ENCODE measurements at regions not wholly inside any gene's neighbourhood (a gene's known extent, or its start where the extent isn't known, plus 50 kb on each side); places are given as distances from the start of the nearest gene placed in this dataset.
A peak's percentile ranks its signal among the peaks of the same experiment; 100 is the strongest.

DNA sequence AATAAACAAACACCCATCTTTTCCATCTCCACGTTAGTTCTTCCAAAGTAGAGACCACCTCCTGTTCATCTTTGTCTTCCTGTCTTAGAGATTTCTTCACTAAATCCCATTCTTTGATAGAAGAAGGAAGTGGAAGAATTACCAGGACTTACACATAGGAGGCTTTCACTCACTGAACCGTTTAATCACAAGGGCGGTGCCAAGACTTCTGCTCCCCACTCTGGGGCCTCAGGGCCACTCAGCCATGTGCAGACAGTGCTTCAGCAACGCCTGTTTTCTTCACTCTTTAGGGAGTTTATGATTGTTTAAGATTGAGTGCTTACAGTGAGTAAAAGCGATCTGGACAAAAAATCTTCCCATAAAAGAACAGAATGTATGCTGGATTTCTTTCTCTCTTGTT lies 63.9 kb upstream of the SORCS3 start:
- no peak for DNase-seq

DNA sequence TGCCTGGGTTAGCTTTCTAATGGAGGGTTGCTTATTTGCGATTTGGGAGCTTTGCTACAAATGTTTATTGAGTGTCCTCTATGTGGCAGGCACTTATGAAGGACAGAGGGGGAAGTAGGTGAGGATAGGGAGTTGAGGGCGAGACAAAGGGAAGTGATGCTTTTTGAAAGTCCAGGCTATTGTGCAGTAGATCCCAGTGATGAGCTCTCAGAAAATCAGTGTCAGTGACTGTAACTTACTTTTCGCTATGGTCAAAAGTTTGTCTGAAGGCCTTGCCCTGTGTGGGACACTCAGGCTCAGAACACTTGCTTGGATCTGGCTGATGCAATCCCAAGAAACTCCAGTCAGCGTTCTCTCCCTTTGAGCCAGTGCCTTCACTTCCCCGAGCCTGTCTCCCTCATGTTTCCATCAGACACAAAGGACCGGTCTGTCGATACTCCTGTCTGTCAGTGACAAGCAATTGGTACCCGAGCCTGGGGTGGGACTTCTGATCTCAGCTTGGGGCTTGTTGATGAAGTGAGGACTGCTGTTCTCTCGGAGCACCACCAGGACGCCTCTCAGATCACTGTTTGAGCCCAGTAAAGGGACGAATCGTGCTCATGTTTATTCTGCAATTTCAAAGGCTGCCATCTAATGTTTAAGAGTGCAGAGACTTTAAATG lies 63.1 kb upstream of the SORCS3 start:
- DNase-seq, result no peak

DNA sequence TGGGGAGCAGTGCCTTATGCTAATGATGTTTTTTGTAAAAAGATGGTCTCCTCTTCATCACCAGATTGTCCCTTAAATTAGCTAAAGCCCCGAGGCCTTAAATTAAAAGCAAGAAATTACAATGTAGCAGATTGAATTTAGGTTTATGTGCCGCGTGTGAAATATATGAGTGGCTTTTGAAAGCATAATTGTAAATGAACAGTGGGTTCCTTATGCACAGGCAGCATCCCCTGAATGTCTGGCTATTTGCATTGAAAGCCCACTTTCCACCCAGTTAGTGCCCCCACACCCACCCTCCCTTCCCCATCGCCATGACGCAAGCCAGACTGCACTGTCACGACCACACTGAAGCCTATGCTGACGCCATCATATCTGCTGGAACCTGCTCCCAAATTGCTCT lies 62.4 kb upstream of the SORCS3 start:
- no peak for DNase-seq

DNA sequence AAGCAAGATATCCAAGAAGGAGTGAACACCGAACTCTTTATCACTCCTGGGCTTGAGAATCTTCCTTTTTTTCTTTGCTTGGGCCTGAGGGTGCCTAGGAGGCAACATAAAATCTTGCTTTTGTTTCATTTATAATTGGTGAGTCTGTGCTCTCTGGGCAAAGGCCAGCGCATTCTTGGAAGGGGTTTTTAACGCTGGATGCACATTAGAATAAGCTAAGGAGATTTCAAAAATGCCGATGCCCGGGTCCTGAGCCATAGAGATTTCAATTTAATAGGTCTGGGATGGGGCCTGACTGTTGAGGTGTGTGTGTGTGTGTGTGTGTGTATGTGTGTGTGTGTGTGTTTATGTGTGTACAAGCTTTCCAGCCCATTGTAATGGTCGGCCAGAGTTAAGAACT lies 62.0 kb upstream of the SORCS3 start:
- DNase-seq, result no peak

DNA sequence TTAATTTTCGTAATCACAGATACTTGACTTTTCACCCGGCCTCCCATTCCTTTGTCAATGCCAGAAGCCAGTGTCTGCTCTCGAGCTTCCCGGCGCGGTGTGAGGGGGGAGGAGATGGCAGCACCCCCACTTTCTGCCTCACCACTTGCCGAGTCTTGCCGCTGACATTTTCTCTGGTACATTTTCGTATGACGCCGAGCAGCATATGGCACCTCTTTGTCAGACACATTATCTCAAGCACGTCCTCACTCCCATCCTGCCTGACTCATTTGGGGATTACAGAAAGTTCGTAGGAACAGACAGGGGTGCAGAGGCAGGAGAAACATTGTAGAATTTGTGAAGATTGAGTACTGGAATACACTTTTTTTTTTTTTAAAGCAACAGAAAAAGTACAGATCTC lies 60.8 kb upstream of the SORCS3 start:
- no peak for DNase-seq

DNA sequence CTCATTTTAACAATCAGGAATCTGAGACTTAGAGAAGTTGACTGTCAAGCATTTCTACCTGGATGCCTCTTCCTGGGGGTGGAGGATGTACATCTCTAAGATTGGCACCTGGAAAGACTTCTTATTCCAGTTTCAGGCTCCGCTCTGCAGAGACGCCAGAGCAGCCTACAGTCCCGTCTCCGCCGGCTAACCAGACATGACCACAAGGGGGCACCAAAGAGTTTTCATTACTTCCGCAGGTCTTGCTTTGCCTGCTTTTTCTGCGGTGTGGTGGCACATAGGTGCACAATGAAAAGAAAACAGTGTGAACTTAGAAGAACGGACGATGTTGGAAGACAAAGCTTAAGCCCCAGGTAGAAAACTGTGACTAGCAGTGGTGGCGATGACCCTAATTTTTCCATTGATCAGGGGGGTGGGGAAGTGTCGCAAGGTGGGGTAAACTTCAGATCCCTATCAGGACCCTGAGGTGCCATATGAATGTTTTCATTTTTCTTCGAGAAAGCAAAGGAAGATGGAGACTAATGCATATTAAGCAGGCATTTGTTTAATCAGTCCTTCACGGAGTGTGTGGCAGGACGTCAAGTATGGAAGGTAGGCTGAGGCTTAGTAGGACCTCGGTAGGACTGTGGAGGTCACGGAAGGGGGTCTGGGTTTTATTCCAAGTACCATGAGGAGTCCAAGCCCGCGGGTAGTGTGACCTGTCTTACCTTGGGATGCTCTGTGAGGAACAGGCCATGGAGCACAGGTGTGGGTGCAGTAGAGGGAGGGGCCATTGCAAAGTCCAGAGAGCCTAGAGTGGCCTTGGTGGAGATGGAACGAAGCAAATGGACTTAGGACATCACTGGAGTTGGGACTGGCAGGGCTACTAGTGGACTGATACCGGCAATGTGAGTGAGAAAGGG lies 60.1 kb upstream of the SORCS3 start:
- peak; percentile 67 for DNase-seq

DNA sequence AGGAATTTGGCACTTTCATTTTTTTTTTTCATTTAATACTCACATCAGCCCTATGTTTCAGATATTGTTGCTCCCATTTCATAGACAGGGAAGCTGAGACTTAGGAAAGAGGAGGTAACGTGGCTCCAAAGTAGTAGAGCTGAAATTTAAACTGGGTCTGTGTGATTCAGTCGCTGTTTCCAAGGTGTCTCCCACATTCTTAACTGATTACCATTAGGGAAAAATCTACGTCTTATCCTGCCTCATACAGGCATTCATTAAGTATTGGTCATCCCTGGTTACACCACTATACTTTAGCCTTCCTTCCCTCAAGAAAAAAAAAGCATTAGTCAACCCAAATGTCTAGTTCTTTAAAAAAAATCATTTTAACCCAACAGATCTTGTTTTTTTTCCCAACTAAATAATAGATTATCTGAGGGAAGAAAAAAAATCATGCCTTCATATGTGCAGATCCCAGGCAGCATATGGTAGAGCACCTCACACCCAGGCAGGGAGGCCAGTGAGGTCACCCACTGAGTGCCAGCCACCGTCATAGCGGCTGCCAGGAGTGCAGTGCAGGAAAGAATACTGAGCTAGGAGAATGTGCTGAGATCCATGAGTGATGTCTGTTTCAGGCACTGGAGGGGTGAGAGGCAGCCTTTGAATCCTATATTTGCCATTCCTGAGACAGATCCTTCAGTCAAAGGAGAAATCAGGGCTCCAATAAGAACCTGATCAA lies 59.0 kb upstream of the SORCS3 start:
- no peak for DNase-seq

DNA sequence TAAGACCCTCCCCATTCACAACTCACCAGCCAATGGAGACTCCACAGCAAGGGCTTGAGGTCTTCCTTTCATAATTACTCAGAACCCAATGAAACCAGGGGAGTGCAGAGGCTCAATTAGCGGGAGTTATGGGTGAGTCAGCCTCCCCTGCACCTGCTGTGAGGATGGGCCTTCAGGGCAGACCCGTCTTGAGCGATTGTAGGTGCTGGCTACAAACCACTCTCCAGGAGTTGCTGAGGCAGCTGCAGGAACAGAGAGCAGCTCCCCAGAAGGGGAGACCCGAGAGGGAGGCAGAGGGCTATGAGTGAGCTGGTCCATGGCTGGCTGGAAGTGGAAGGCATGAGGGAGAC lies 58.5 kb upstream of the SORCS3 start:
- no peak for DNase-seq

DNA sequence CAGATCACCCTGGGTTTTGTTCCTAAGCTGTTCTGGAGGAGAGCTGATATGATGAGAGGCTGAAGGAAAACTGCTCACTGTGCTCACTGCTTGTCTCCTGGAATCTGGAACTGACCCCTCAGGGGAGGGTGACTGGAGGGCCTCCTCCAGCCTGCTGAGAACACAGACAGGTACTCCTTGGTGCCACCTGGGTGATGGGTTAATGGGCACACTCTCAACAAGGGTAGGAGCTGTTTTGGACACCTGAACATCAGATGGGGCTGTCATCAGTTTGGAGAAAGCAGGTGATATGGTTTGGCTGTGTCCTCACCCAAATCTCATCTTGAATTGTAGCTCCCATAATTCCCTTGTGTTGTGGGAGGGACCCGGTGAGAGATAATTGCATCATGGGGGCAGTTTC lies 58.1 kb upstream of the SORCS3 start:
- DNase-seq, result no peak

DNA sequence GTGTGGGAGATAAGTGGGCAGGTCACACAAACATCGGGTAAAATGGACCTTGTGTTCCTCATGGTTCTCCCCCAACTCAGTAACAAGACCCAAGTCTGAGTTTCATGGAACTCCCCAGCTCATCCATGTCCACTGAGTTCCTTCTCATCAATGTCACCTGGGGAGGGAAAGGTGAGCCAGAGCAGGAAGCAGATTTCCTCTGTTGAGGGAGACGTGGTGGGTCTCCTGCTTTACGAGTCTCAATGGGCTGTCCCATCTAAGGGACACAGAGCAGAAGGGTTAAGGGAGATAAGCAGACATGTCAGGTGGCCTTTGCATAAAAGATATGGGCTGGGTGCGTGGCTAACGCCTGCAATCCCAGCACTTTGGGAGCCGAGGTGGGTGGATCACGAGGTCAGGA lies 56.5 kb upstream of the SORCS3 start:
- no peak for DNase-seq

DNA sequence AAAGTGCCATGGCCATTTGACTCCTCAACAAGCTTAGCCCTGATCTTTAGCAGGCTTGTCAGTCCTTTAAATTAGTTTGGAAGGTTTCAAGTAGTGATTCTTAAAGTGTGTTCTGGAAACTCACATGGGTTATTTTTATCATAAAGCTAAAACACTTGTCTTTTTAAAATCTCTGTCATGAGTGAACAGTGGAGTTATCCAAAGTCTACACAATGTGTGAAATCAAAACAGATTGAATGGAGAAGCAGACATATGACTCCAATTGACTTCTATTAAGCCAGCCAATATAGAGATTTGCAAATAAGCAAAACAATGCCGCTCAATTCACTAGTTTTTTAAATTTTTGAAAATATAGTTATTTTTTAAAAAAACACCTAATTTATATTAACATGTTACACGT lies 53.3 kb upstream of the SORCS3 start:
- no peak for DNase-seq

DNA sequence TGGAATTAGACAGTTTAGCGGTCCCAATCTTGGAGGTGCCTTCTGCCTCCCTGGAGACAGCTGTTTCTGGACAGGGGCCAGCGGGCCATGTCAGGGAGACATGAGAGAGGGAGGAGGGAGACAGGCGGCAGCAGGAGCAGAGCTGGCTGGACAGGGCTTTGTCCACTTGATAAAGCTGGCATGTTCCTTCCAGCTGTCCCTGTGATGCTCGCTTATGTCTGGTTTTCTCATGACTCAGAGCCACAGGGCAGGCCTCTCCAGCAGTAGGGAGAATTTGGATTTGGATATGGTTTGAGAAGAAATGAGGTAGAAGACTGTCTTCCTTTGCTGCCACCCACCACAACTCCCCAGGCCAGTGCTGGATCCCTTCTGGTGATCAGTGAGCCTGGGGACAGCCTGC lies 51.7 kb upstream of the SORCS3 start:
- no peak for DNase-seq

DNA sequence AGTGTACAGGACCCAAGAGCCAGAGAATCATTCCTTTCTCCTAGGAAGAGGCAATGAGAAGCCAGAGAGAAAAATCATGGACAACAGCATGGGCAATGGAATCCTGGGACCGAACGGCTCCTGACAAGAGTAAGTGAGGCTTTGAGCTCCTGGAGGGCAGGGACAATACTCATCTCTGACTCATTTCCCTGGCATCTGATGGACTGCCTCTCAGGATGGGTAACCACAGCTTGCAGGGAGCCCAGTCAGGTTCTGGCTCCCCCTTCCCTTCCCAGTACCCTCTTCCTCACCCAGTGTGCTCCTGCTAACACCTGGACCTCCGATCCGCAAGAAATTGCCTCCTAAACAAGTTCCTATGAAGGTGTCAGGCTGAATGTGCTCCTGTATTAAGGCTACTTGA lies 51.2 kb upstream of the SORCS3 start:
- no peak for DNase-seq

Measured in activated naive CD4-positive, alpha-beta T cell treated with Interleukin-2 at 50 U/mL for 16 hours (primary cell).